Stimulated activated CD4-positive, alpha-beta T cell treated with anti-CD3 and anti-CD28 coated beads, Interleukin-15, amount 100 ng/mL, for 24 hours (primary cell): ENCODE measurements at regions not wholly inside any gene's neighbourhood (a gene's known extent, or its start where the extent isn't known, plus 50 kb on each side); places are given as distances from the start of the nearest gene placed in this dataset.

Experiments
- DNase-seq: peaks from one replicate; pipeline ENCODE4 v3.0.0-alpha.2; 2020

GRCh38 chr4:23238848-23239247 lies 546.1 kb downstream of the GBA3 start:
- no peak for DNase-seq

GRCh38 chr4:23237771-23238170 lies 545.0 kb downstream of the GBA3 start:
- DNase-seq: no peak

DNA sequence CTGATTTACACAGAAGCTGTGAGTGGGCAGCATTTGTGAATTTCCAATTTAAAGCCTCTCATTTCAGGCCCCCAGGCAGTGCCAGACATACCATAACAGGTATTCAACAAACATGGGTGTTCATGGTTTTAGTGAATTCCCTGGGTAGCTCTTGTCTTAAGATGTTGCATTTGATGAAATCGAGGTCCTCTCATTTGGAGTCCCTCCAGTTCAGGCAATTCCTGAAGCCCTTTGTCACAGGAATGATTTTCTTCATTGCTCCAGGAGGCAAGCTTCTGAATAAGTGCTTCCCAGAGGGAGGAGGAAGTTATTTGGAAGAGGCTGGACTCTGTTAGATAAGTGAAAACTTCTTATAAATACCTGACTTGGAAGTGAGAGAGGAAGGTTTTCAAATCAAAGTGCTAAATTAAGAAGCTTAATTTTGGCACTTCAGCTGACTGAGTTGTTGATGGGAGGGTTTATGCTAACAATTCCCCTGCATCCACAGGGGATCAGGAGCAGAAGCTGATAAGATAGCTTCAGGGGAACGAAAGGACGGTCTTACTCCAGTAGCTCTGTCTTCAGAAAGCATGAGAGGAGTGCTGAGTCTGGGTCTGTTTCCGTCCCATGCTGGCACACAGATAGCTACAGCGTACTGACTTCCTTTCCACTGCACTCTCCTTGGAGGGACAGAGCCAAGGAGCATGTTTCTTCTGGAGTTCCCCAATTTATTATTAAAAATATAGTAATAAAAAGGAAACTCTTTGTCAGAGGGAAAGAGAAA lies 543.1 kb downstream of the GBA3 start:
- DNase-seq: no peak

DNA sequence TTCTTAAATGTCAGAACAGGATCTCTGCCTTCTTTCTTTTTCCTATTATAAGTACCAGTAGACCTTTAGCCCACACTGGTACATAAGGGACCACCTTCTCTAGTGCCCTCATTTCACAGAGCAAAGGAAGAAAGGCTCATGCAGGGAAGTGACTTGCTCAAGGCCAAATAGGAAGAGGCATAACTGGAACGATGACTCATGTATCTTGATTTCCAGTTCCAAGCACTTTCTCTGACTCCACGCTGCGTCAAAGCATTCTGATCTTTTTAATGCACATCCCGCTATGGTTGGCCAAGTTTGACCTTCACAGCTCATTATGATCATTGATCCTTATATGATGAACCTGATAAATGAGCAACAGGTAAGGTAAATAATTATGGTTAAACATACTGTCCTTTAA lies 542.0 kb downstream of the GBA3 start:
- DNase-seq: no peak

GRCh38 chr4:23234018-23234417 lies 541.3 kb downstream of the GBA3 start:
- no peak for DNase-seq

DNA sequence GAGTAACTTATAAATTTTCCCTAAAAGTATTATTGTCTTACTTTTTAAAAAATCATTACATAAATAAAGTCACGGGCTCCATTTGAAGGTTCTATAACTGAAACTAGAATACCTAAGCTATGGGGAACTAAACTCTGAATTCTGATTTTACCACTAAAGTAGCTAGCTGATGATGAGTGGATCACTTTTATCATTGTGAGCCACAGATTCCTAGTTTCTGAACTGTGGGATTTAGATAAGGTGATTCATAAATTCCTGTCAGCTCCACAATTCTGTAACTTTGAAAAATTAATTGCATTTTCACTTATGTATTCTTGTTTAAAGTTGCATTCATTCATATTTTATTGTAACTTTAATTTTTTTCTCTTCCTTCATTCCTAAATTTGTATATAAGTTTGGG lies 540.9 kb downstream of the GBA3 start:
- DNase-seq: no peak

DNA sequence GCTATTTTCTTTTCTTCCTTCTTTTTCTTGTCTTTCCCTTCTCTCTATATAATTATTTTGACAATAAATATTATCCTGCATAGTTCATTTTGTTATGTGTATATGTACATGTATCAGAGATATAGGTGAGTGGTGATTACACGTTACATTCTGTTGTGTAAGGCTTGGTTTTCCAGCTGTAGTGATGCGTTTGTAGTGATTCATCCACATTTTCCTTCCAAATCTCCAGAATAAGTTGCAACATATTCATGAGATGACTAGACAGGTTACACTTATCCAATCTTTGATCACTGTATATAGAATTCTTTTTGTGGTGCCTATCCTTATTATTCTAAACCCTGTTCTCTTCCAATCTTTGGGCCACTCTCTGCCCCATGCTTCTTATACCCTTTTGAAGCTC lies 540.2 kb downstream of the GBA3 start:
- DNase-seq: no peak

GRCh38 chr4:23225564-23225963 lies 532.8 kb downstream of the GBA3 start:
- DNase-seq: no peak

- DNase-seq: no peak
These were observed 532.1 kb downstream of the GBA3 start for GRCh38 chr4:23224684-23225420.

DNA sequence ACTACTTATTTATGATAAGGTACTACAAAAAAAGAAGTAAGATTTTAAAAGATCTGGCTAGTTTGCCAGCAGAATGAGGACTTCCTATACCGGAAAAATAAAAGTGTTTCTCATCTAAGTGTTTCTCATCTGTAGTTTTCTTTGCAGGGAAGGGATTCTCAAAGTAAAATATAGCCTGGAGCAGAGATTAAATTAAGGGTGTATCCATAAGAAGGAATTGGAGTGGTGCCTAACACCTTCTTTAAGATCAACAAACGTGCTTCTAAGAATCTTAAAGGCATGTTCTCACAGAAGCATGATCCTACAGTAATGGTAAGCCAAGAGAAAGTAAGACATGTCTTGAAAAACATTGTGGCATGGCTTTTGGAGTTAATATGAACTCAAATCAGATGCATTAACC lies 528.2 kb downstream of the GBA3 start:
- no peak for DNase-seq

DNA sequence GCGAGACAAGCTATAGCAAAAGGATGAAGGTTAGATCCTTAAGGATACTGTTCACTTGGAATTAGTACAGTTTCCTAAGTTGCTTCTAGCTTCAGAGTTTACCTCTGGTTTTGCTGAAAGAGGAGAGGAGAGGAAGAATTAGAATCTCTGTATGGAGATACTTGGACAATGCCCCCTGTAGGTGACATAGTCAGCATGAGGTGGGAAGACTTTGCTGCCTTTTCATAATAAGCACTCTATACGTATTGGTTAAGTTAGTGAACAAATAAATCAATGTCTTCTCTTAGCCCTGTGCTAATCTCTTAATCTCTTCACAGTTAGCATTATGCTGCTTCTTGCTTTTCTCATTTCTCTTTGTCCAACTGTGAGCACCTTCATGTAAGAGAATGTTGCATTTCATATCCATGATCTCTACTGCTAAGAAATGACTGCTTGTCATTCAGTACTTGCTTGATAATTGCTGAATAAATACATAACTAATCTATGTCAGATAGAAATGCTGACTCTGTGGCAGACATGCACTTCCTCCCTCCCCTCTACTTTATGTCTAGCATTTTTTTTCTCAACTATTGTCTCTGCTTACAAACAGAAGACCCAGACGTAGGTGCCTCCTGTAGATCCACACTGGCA lies 527.2 kb downstream of the GBA3 start:
- no peak for DNase-seq

GRCh38 chr4:23213198-23213597 lies 520.5 kb downstream of the GBA3 start:
- no peak for DNase-seq

GRCh38 chr4:23212558-23212957 lies 519.8 kb downstream of the GBA3 start:
- no peak for DNase-seq

DNA sequence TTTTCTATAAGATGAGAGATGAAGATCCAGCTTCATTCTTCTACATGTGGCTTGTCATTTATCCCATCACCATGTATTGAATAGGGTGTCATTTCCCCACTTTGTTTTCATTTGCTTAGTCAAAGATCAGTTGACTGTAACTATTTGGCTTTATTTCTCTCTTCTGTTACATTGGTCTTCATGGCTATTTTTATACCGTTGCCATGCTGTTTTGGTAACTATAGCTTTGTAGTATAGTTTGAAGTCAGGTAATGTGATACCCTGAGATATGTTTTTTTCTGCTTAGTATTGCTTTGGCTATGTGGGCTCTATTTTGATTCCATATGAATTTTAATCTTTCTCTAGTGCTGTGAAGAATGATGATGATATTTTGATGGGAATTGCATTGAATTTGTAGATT lies 514.3 kb downstream of the GBA3 start:
- no peak for DNase-seq

DNA sequence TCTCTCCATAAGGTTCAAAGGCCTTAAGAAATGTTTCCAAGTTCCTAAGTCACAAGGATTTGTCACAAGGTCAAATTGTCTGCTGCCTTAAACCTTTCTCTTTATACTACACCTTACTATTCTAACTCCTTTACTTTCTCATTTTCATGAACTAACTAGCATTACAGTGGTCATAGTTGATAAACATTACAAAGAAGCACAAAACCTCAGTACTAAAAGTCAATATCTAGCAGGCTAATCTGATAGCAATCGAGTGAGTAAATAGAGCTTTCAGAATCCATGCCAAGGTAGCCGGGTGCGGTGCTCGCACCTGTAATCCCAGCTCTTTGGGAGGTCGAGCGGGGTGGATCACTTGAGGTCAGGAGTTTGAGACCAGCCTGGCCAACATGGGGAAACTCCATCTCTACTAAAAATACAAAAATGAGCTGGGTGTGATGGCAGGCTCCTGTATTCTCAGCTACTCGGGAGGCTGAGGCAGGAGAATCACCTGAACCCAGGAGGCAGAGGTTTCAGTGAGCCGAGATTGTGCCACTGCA lies 510.0 kb downstream of the GBA3 start:
- no peak for DNase-seq

GRCh38 chr4:23194751-23195150 lies 502.0 kb downstream of the GBA3 start:
- no peak for DNase-seq

- DNase-seq: no peak
These were observed 481.4 kb downstream of the GBA3 start for GRCh38 chr4:23174179-23174578.

DNA sequence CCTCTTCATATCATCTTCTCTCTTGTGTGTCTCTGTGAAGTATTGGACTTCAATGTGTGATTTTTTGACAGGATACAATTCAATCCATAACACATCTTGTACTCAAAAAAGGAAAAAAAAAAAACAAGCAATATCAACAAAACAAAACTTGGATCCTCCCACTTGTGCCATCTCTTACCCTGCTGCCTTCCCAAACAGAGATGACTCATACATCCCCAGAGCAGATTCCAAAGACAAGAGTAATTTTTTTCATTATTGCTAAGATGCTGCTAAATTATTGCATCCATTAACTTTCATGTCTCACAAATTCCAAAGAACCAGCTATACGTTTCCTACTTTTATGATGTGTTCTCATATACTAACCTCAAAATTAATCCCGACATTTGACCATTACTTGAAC lies 479.2 kb downstream of the GBA3 start:
- no peak for DNase-seq

- DNase-seq: no peak
These were observed 477.0 kb downstream of the GBA3 start for GRCh38 chr4:23169608-23170311.

DNA sequence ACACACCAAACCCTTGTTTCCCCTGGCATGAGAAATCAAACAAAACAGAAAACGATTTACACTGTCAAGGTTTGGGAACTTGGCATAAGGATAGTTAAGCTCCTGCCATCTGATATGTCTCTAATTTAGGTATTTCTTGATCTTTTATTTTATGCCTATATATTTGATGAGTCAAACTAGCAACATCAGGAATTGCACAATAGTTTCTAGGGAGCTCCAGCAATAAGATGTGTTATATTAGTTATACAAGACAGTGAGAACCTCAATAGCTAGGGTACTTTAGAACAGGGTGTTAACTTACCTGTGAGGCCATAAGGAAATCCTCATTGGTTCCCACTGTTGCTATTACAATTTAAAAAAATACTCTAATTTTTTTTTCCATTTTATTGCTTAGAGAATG lies 474.2 kb downstream of the GBA3 start:
- DNase-seq: no peak

DNA sequence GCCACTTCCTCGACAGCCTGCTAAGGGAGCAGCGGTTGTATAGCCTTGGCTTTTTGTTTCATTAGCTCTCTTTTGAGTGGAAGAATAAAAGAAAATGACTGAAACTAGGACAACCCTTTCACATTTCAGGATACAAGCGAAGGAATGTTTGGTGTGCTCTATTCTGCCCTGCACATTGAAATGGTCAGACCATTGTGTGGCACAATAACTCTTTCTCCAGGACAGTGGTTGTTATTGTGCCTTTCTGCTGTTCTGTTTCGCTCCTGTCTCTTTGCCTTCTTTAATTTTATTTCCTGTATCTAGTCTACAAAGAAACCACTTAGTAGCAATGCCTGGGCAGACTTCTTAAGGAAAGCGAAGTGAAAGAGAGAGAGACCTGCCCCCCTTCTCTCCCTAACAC lies 473.7 kb downstream of the GBA3 start:
- no peak for DNase-seq

DNA sequence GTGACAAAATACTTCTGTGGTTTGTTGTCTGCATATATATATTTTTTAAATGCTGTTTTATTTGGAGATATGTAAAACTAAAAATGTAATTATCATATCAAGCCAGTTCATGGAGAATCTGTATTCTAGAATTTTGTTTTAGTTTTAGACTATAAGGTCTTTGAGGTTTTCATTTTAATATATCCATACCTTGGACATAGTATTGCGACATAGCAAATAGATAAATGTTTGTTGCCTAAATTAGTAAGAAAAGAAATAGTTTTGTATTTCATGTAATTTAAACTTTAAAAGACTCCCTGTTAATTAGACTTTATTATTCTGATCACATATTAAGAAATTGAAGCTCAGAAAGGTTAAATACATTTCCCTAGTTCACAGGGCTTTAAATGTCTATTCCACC lies 472.9 kb downstream of the GBA3 start:
- DNase-seq: no peak
